Esophagus squamous epithelium (tissue), 4 donors: ENCODE measurements at regions not wholly inside any gene's neighbourhood (a gene's known extent, or its start where the extent isn't known, plus 50 kb on each side); places are given as distances from the start of the nearest gene placed in this dataset.

Source experiments
- CTCF ChIP-seq, 6 experiments: fragments of 450-650 bp in 4 of 6; fragments of 200-600 bp in 2 of 6; sonication (generic) in 2 of 6; IDR thresholded peaks; one replicate each; pipeline ENCODE4 v1.5.1; 2016 to 2019; ENCODE audit warnings: antibody characterized with exemption in 6 of 6, mild to moderate bottlenecking in 4 of 6, moderate library complexity in 4 of 6
- POLR2A ChIP-seq, 4 donors: fragments of 450-650 bp; IDR thresholded peaks; one replicate each; pipeline ENCODE4 v1.6.1; 2017; ENCODE audit warnings: antibody characterized with exemption in 4 of 4, mild to moderate bottlenecking in 4 of 4, moderate library complexity in 3 of 4

DNA sequence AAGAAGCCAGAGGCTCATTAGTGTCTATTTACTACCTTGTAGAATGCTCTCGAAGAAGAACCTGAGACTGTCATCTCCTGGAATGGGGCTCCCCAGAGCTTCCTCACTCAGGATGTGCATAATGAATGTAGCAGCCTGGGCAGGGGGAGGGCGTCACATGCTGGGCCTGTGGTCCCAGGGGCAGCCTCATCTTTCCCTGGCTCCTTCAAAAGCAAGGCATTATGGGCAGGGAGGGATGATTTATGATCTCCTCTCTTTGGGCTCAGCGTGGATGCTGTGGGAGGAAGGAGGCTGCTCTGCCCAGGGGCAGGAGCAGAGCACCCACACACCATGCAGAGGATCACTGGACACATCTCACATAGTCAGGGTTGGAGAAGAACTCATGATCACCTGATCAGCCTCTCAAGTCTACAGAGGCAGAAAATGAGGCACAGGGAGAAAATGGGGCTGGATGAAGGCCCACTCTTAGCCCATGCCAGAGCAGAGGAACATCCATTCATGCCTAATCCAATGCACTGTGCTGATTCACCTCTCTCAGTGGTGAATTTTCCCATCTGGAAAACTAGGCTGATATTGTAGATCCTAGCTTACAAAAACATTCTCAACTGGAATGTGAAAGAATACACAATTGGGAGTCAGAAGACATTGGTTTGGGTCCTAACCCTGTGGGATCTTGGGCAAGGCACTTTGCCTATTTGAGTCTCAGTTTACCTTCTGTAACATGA lies 173.7 kb downstream of the CARTPT start:
- TF ChIP-seq POLR2A (IDR thresholded peaks at IDR 0.05), result no peak
- TF ChIP-seq CTCF (IDR thresholded peaks at IDR 0.05), result no peak
